ENCODE measurements at regions not wholly inside any gene's neighbourhood (a gene's known extent, or its start where the extent isn't known, plus 50 kb on each side); places are given as distances from the start of the nearest gene placed in this dataset.

DNA sequence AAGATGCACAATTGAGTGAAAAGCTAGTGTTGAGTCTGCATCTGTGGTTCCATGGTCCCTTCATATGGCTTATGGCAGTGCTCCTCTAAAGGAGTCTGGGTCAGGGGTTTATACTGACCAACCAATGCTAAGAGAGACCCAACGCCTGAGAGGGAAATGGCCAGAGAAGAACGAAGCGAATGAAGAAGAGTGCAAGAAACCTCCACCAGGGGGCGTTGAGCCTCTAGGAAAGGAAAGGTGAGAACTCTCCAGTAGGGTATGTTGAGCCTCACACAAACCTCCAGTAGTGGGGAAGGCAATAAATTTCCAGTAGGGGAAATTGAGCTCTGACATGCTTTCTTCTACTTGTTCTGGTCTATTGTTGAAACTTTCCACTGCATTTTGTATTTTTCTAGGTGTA is 470.6 kb downstream of the PRDM9 start:
- Histone ChIP-seq H3K9me3 (peaks cover 8 to 26% (median 17%) of the 10 kb centered on the region in 4 donors), H3K27ac (no peak overlapping the region), H3K27me3 (no peaks in the 10 kb centered on the region), H3K4me1 (no peaks in the 10 kb centered on the region), H3K4me3 (no peak overlapping the region), H3K36me3 (no peaks in the 10 kb centered on the region)
- WGBS, 5 donors: 64 to 73% (median 71%) methylated on average over 4 of the region's 4 CpGs
- no peak for TF ChIP-seq POLR2AphosphoS5 (IDR thresholded peaks at IDR 0.05)
- no peak for TF ChIP-seq POLR2A (IDR thresholded peaks at IDR 0.05)
- TF ChIP-seq, protein P1, sequence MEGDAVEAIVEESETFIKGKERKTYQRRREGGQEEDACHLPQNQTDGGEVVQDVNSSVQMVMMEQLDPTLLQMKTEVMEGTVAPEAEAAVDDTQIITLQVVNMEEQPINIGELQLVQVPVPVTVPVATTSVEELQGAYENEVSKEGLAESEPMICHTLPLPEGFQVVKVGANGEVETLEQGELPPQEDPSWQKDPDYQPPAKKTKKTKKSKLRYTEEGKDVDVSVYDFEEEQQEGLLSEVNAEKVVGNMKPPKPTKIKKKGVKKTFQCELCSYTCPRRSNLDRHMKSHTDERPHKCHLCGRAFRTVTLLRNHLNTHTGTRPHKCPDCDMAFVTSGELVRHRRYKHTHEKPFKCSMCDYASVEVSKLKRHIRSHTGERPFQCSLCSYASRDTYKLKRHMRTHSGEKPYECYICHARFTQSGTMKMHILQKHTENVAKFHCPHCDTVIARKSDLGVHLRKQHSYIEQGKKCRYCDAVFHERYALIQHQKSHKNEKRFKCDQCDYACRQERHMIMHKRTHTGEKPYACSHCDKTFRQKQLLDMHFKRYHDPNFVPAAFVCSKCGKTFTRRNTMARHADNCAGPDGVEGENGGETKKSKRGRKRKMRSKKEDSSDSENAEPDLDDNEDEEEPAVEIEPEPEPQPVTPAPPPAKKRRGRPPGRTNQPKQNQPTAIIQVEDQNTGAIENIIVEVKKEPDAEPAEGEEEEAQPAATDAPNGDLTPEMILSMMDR (IDR thresholded peaks at IDR 0.05): no peak
- TF ChIP-seq EP300 (IDR thresholded peaks at IDR 0.05): no peak
- intact Hi-C loops (cut with DNase I; ENCODE audit: low total_unique reads): no loop called here
- DNase-seq: no peak

DNA sequence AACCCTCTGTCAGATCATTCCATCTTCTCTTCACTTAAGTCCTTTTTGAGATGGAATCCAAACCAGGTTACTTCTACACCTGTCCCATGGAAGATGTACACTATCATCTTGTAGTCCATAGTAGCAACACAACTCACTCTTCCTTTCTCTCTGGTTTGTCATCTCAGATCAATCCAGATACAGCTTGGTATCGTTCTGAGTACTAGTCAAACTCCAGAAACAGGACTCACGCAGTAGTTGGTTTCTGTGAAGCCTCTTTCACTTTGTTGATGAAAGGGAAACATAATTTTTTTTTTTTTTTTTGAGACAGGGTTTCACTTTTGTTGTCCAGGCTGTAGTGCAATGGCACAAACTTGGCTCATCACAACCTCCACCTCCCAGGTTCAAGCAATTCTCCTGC is 484.0 kb downstream of the PRDM9 start:
- Histone ChIP-seq H3K27me3 (no peaks in the 10 kb centered on the region), H3K4me3 (no peak overlapping the region), H3K9me3 (no peaks in the 10 kb centered on the region), H3K36me3 (no peaks in the 10 kb centered on the region), H3K27ac (no peak overlapping the region), H3K4me1 (peaks cover 0 to 5% (median 0%) of the 10 kb centered on the region in 4 donors)
- intact Hi-C loops (cut with DNase I; ENCODE audit: low total_unique reads): no loop called here
- no peak for TF ChIP-seq EP300 (IDR thresholded peaks at IDR 0.05)
- TF ChIP-seq POLR2A (IDR thresholded peaks at IDR 0.05): no peak
- no peak for TF ChIP-seq POLR2AphosphoS5 (IDR thresholded peaks at IDR 0.05)
- TF ChIP-seq, protein P1 (IDR thresholded peaks at IDR 0.05): no peak
- 81 to 94% (median 91%) methylated on average over 2 of the region's 2 CpGs for WGBS, 5 donors
- DNase-seq: no peak

DNA sequence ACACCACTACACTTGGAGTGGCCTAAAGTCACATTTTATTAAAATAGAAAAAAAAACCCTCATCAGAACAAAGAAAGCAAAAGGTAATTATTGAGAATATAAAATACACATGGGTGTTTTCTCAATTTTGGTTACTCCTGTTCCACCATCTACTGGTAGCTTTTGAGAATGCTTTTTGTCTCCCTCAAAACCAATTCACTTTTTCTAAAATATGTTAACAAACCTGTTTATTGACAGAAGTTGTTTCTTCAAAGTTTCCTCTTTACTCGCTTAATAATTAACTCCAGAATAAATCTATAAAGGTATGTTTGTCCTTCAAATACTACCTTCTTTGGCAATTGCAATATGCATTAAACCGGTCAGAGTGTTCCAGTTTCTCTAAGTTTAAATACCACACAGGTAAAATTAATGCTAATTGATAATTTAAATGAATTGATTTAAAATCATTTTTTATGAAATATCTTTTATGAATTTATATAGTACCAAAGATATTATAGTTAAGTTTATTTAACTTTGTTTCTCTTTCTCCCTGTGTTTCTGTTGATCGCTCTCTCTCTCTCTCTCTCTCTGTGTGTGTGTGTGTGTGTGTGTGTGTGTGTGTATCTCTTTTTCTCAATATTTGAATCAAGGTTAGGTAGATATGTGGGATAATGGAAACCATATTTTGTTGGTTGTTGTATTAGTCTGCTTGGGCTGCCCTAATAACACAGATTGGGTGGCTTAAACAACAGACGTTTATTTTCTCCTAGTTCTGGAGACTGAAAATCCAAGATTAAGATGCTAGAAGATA is 487.4 kb downstream of the PRDM9 start:
- intact Hi-C loops (cut with DNase I; ENCODE audit: low total_unique reads): no loop called here
- Histone ChIP-seq H3K27me3 (no peaks in the 10 kb centered on the region), H3K9me3 (no peaks in the 10 kb centered on the region), H3K36me3 (no peaks in the 10 kb centered on the region), H3K4me3 (no peak overlapping the region), H3K4me1 (peaks cover 0 to 5% (median 0%) of the 10 kb centered on the region in 4 donors), H3K27ac (no peak overlapping the region)
- peak in 1 of 2 donors; percentile 56 for DNase-seq
- TF ChIP-seq POLR2AphosphoS5 (IDR thresholded peaks at IDR 0.05): no peak
- TF ChIP-seq, protein P1 (IDR thresholded peaks at IDR 0.05): no peak
- no peak for TF ChIP-seq EP300 (IDR thresholded peaks at IDR 0.05)
- WGBS, 5 donors: 31 to 62% (median 48%) methylated on average over 4 of the region's 4 CpGs

DNA sequence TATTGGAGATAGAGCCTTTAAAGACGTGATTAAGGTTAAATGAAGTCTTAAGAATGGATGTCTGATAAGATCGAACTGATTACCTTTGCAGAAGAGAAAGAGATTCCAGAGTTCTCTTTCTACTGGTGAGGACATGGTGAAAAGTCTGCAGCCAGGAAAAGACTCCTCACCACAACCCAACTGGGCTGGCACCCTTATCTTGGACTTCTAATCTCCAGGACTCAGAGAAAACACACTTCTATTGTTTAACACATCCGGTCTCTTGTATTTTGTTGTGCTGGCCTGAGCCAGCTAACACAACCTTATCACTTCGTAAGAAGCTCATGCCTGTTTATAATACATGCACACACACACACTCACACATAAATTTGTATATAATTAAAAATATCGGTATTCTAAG is 489.1 kb downstream of the PRDM9 start:
- DNase-seq: peak in 1 of 2 donors; percentile 27
- intact Hi-C loops (cut with DNase I; ENCODE audit: low total_unique reads): no loop called here
- H3K27me3 ChIP-seq: no peaks in the 10 kb centered on the region
- TF ChIP-seq POLR2A (IDR thresholded peaks at IDR 0.05): no peak
- no peak for TF ChIP-seq EP300 (IDR thresholded peaks at IDR 0.05)
- TF ChIP-seq POLR2AphosphoS5 (IDR thresholded peaks at IDR 0.05): no peak
- TF ChIP-seq, protein P1 (IDR thresholded peaks at IDR 0.05): no peak
- no peak overlapping the region for H3K4me3 ChIP-seq
- WGBS, 5 donors: 28 to 43% (median 38%) methylated on average over 5 of the region's 5 CpGs
- H3K36me3 ChIP-seq: no peaks in the 10 kb centered on the region
- no peaks in the 10 kb centered on the region for H3K9me3 ChIP-seq
- peaks cover 0 to 5% (median 0%) of the 10 kb centered on the region in 4 donors for H3K4me1 ChIP-seq
- no peak overlapping the region for H3K27ac ChIP-seq
